ENCODE measurements at regions not wholly inside any gene's neighbourhood (a gene's known extent, or its start where the extent isn't known, plus 50 kb on each side); places are given as distances from the start of the nearest gene placed in this dataset.

DNA sequence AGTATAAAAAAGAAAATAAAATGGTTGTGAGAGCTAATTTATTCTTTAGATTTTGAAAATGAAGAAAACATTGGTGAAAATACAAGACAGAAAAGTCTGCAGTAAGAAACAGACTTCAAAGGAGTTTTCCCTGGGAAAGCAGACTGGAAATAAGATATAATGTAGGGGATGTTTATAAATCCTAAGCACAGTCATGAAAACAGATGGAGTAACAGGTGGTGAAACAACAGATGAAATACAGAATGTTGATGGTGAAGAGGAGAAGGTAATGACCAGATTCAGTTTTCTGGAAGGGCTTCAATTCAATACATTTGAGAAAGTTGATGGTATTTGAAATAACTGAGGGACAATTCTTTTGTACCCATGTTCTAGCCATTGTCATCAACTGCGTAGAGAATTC is 353.9 kb downstream of the CHL1 start:
- 13% methylated on average over 1 of the region's 1 CpG for WGBS (ENCODE audit: low lambda C conversion rate)
- Histone ChIP-seq H3K27ac (ENCODE audit: extremely low read length, insufficient read depth, low read length) (no peak overlapping the region), H3K4me2 (ENCODE audit: low read depth, low read length) (no peak overlapping the region), H3K79me2 (ENCODE audit: insufficient read depth, low read length) (no peaks in the 10 kb centered on the region), H3K4me1 (ENCODE audit: insufficient read depth, low read length) (no peaks in the 10 kb centered on the region), H4K20me1 (ENCODE audit: insufficient read depth, low read length) (no peaks in the 10 kb centered on the region), H3K9me3 (ENCODE audit: low read length) (peaks cover 81% of the 10 kb centered on the region), H2AFZ (ENCODE audit: low read length) (no peak overlapping the region), H3K27me3 (ENCODE audit: control insufficient read depth in 1 of 2, insufficient read depth in 2 of 2, low read length in 2 of 2) (no peaks in the 10 kb centered on the region), H3K36me3 (replicated peaks in 1 of 2; ENCODE audit: control insufficient read depth in 1 of 2, insufficient read depth in 2 of 2, low read length in 2 of 2) (no peaks in the 10 kb centered on the region), H3K4me3 (replicated peaks in 1 of 3; ENCODE audit: insufficient read depth in 1 of 3, low read depth in 2 of 3, low read length in 3 of 3) (no peak overlapping the region), H3K9ac (ENCODE audit: insufficient read depth, low read depth, low read length) (no peak overlapping the region)
- ChIA-PET POLR2A (no interaction called here), CTCF (ENCODE audit: low intra/inter-chr PET ratio, low total read pairs) (no interaction called here)
- in situ Hi-C loops (cut with HindIII; ENCODE audit: extremely low pct_ligation_motif_present, low pct_unique_long_range_greater_than_20kb), result no loop called here
- FAIRE-seq (no peak), ATAC-seq (no peak), DNase-seq (ENCODE audit: low spot score) (no peak)
- intact Hi-C loops (cut with micrococcal nuclease; ENCODE audit: unreplicated experiment), result no loop called here
- BruUV-seq (replicated peaks), result no TSS peak
- TF ChIP-seq KDM5B (CRISPR knock-in tag; IDR thresholded peaks at IDR 0.05; ENCODE audit: borderline replicate concordance) (no peak), SOX13 (IDR thresholded peaks at IDR 0.05) (no peak), SOX13 (CRISPR knock-in tag; conservative IDR thresholded peaks at IDR 0.05 in 1 of 2, IDR thresholded peaks at IDR 0.05 in 1 of 2) (no peak), SRSF4 (IDR thresholded peaks at IDR 0.05; ENCODE audit: low read depth, low read length, poor library complexity, severe bottlenecking) (no peak), GATAD2A (CRISPR knock-in tag; IDR thresholded peaks at IDR 0.05) (no peak), RFXAP (CRISPR knock-in tag; IDR thresholded peaks at IDR 0.05; ENCODE audit: borderline replicate concordance) (no peak), PRPF4 (IDR thresholded peaks at IDR 0.05; ENCODE audit: low read depth, low read length, poor library complexity, severe bottlenecking) (no peak), ZKSCAN1 (IDR thresholded peaks at IDR 0.05; ENCODE audit: low read length) (no peak), MTF1 (CRISPR knock-in tag; IDR thresholded peaks at IDR 0.05) (no peak), HCFC1 (IDR thresholded peaks at IDR 0.05; ENCODE audit: low read depth, low read length) (no peak), TBP (CRISPR knock-in tag; IDR thresholded peaks at IDR 0.05) (no peak)
- TF ChIP-seq, protein P1, sequence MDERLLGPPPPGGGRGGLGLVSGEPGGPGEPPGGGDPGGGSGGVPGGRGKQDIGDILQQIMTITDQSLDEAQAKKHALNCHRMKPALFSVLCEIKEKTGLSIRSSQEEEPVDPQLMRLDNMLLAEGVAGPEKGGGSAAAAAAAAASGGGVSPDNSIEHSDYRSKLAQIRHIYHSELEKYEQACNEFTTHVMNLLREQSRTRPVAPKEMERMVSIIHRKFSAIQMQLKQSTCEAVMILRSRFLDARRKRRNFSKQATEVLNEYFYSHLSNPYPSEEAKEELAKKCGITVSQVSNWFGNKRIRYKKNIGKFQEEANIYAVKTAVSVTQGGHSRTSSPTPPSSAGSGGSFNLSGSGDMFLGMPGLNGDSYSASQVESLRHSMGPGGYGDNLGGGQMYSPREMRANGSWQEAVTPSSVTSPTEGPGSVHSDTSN (CRISPR knock-in tag; IDR thresholded peaks at IDR 0.05), result no peak

All from HepG2 (cell line).